ENCODE measurements at regions not wholly inside any gene's neighbourhood (a gene's known extent, or its start where the extent isn't known, plus 50 kb on each side); places are given as distances from the start of the nearest gene placed in this dataset.

- H3K36me3 ChIP-seq (ENCODE audit: insufficient read depth in 1 of 2, low read depth in 1 of 2) = no peaks in the 10 kb centered on the region
- no peak overlapping the region for H3K27ac ChIP-seq
- no peaks in the 10 kb centered on the region for H3K9me3 ChIP-seq
- TF ChIP-seq CTCF (IDR thresholded peaks at IDR 0.05) = no peak
- ATAC-seq (no peak), DNase-seq (no peak)
- 91 to 94% (median 91%) methylated on average over 9 of the region's 9 CpGs for WGBS, 3 donors
- no peaks in the 10 kb centered on the region for H3K4me1 ChIP-seq
- H3K27me3 ChIP-seq (ENCODE audit: insufficient read depth in 3 of 3, low read length in 2 of 3) = peaks cover 0 to 3% (median 0%) of the 10 kb centered on the region in 3 donors
- H3K4me3 ChIP-seq = no peak overlapping the region
- intact Hi-C loops (cut with DNase I) = loop anchor here in 1 of 2 donors (5.0 kb wide), 1 partner anchor 913 kb away; no protein-coding TSS in a partner anchor
These were observed 127.0 kb upstream of the CDH4 start for GRCh38 chr20:61125076-61125475.

- Histone ChIP-seq H3K27ac (no peak overlapping the region), H3K4me1 (no peaks in the 10 kb centered on the region), H3K4me3 (no peak overlapping the region), H3K36me3 (ENCODE audit: insufficient read depth in 1 of 2, low read depth in 1 of 2) (no peaks in the 10 kb centered on the region), H3K9me3 (no peaks in the 10 kb centered on the region), H3K27me3 (ENCODE audit: insufficient read depth in 3 of 3, low read length in 2 of 3) (peaks cover 0 to 3% (median 0%) of the 10 kb centered on the region in 3 donors)
- intact Hi-C loops (cut with DNase I) = loop anchor here in 1 of 2 donors (5.0 kb wide), 1 partner anchor 913 kb away; no protein-coding TSS in a partner anchor
- DNase-seq = no peak
- TF ChIP-seq CTCF (IDR thresholded peaks at IDR 0.05) = no peak
- no peak for ATAC-seq
- 83 to 89% (median 89%) methylated on average over 14 of the region's 14 CpGs for WGBS, 3 donors
These were observed 126.4 kb upstream of the CDH4 start for GRCh38 chr20:61125546-61126180.

GRCh38 chr20:61126369-61127195 is 125.5 kb upstream of the CDH4 start:
- no peak for DNase-seq
- Histone ChIP-seq H3K36me3 (ENCODE audit: insufficient read depth in 1 of 2, low read depth in 1 of 2) (no peaks in the 10 kb centered on the region), H3K27me3 (ENCODE audit: insufficient read depth in 3 of 3, low read length in 2 of 3) (peaks cover 0 to 3% (median 0%) of the 10 kb centered on the region in 3 donors), H3K27ac (no peak overlapping the region), H3K4me3 (no peak overlapping the region), H3K4me1 (no peaks in the 10 kb centered on the region), H3K9me3 (no peaks in the 10 kb centered on the region)
- intact Hi-C loops (cut with DNase I) = loop anchor here in 1 of 2 donors (5.0 kb wide), 1 partner anchor 914 kb away; no protein-coding TSS in a partner anchor
- no peak for TF ChIP-seq CTCF (IDR thresholded peaks at IDR 0.05)
- no peak for ATAC-seq
- 89 to 92% (median 89%) methylated on average over 21 of the region's 21 CpGs for WGBS, 3 donors

GRCh38 chr20:61127311-61128039 is 124.6 kb upstream of the CDH4 start:
- TF ChIP-seq CTCF (IDR thresholded peaks at IDR 0.05) = no peak
- intact Hi-C loops (cut with DNase I) = loop anchor here in 1 of 2 donors (5.0 kb wide), 1 partner anchor 915 kb away; no protein-coding TSS in a partner anchor
- H3K36me3 ChIP-seq (ENCODE audit: insufficient read depth in 1 of 2, low read depth in 1 of 2) = no peaks in the 10 kb centered on the region
- H3K9me3 ChIP-seq = no peaks in the 10 kb centered on the region
- H3K27me3 ChIP-seq (ENCODE audit: insufficient read depth in 3 of 3, low read length in 2 of 3) = peaks cover 0 to 4% (median 0%) of the 10 kb centered on the region in 3 donors
- WGBS, 3 donors = 69 to 74% (median 74%) methylated on average over 11 to 12 of the region's 12 CpGs
- no peaks in the 10 kb centered on the region for H3K4me1 ChIP-seq
- DNase-seq = no peak
- no peak overlapping the region for H3K27ac ChIP-seq
- ATAC-seq = no peak
- H3K4me3 ChIP-seq = no peak overlapping the region
